IMR-90 (cell line): ENCODE measurements at regions not wholly inside any gene's neighbourhood (a gene's known extent, or its start where the extent isn't known, plus 50 kb on each side); places are given as distances from the start of the nearest gene placed in this dataset.

Experiments used
- ATAC-seq: fragments of 200-7000 bp; cut with Tn5 transposase; 2 replicates; pipeline ENCODE4 v1.9.1; 2020; ENCODE audit warnings: low read depth, mild to moderate bottlenecking, moderate library complexity
- BruUV-seq: library from RNA; stranded (reverse); fragments of 400-500 nt; replicated peaks from 2 replicates; lab custom pipeline; 2021; lab: Mats Ljungman, UMichigan
- CTCF ChIA-PET: fragments of 300-600 bp; formaldehyde crosslinking; extraction: SDS; loops from one replicate; lab custom pipeline; 2021; ENCODE audit warnings: antibody characterized with exemption; lab: Yijun Ruan, JAX
- POLR2A ChIA-PET: fragments of 300-600 bp; sonication (Branson Sonifier 250); formaldehyde crosslinking; loops from one replicate; lab custom pipeline; 2022; ENCODE audit warnings: antibody characterized with exemption; ENCODE audit not compliant: unreplicated experiment; lab: Charles Lee
- DNase-seq: peaks from one replicate; pipeline ENCODE4 v3.0.0; 2013
- H2AFZ ChIP-seq: replicated peaks from 2 replicates; pipeline ENCODE3; 2013; ENCODE audit warnings: low read length, mild to moderate bottlenecking; ENCODE audit not compliant: poor library complexity
- H2AK5ac ChIP-seq: 2 replicates; pipeline ENCODE4 v1.6.1; 2013; ENCODE audit warnings: low read depth, low read length, inconsistent platforms
- H2AK9ac ChIP-seq: replicated peaks from 2 replicates; pipeline ENCODE3; 2013; ENCODE audit warnings: mild to moderate bottlenecking, low read depth, low read length, moderate library complexity; ENCODE audit not compliant: poor library complexity
- H2BK120ac ChIP-seq: 2 replicates; pipeline ENCODE4 v1.6.1; 2013; ENCODE audit warnings: low read depth, low read length, inconsistent platforms
- H2BK15ac ChIP-seq: 3 replicates; pipeline ENCODE4 v1.6.1; 2013; ENCODE audit warnings: low read depth, low read length, inconsistent platforms
- H2BK20ac ChIP-seq: 2 replicates; pipeline ENCODE4 v1.6.1; 2013; ENCODE audit warnings: low read depth, mild to moderate bottlenecking, inconsistent platforms, low read length, moderate library complexity
- H2BK5ac ChIP-seq: 2 replicates; pipeline ENCODE4 v1.6.1; 2013; ENCODE audit warnings: mild to moderate bottlenecking, low read depth, low read length, inconsistent platforms; ENCODE audit not compliant: poor library complexity, severe bottlenecking
- H3K14ac ChIP-seq: replicated peaks from 2 replicates; pipeline ENCODE4 v1.6.1; 2013; ENCODE audit warnings: low read depth, low read length, inconsistent platforms
- H3K18ac ChIP-seq: 2 replicates; pipeline ENCODE4 v1.6.1; 2013; ENCODE audit warnings: low read depth, low read length, control low read depth
- H3K23ac ChIP-seq: 2 replicates; pipeline ENCODE4 v1.6.1; 2013; ENCODE audit warnings: low read depth, low read length, inconsistent platforms
- H3K27ac ChIP-seq: 2 replicates; pipeline ENCODE4 v1.5.1; 2013; ENCODE audit warnings: mild to moderate bottlenecking, control low read depth, low read length; ENCODE audit not compliant: insufficient read depth
- H3K27me3 ChIP-seq: 2 replicates; pipeline ENCODE4 v1.6.1; 2013; ENCODE audit warnings: low read length; ENCODE audit not compliant: control insufficient read depth, insufficient read depth
- H3K36me3 ChIP-seq: 2 replicates; pipeline ENCODE4 v1.6.1; 2013; ENCODE audit warnings: low read length, mixed read lengths; ENCODE audit not compliant: control insufficient read depth, insufficient read depth
- H3K4ac ChIP-seq: 2 replicates; pipeline ENCODE4 v1.6.1; 2013; ENCODE audit warnings: low read depth, low read length, inconsistent platforms
- H3K4me1 ChIP-seq: 2 replicates; pipeline ENCODE4 v1.6.1; 2013; ENCODE audit warnings: low read length, mixed read lengths; ENCODE audit not compliant: control insufficient read depth, insufficient read depth
- H3K4me2 ChIP-seq: 2 replicates; pipeline ENCODE4 v1.6.1; 2013; ENCODE audit warnings: low read depth, mild to moderate bottlenecking, control low read depth, low read length, moderate library complexity
- H3K4me3 ChIP-seq: 2 replicates; pipeline ENCODE4 v1.5.1; 2013; ENCODE audit warnings: low read depth, mild to moderate bottlenecking, control low read depth, low read length, moderate library complexity; ENCODE audit not compliant: insufficient read depth
- H3K56ac ChIP-seq: 2 replicates; pipeline ENCODE4 v1.6.1; 2013; ENCODE audit warnings: low read length, inconsistent platforms; ENCODE audit not compliant: insufficient read depth; ENCODE audit errors: extremely low read depth
- H3K79me1 ChIP-seq, 2 experiments: 2 replicates each; pipeline ENCODE4 v1.6.1; 2013; ENCODE audit warnings: low read length in 2 of 2, inconsistent platforms in 1 of 2, low read depth in 1 of 2
- H3K9ac ChIP-seq: 2 replicates; pipeline ENCODE4 v1.6.1; 2013; ENCODE audit warnings: low read depth, low read length, control low read depth
- H3K9me1 ChIP-seq: 2 replicates; pipeline ENCODE4 v1.6.1; 2013; ENCODE audit warnings: low read length, inconsistent platforms; ENCODE audit not compliant: insufficient read depth
- H3K9me3 ChIP-seq: 2 replicates; pipeline ENCODE4 v1.6.1; 2013; ENCODE audit warnings: low read length; ENCODE audit not compliant: control insufficient read depth, insufficient read depth
- H4K20me1 ChIP-seq: 2 replicates; pipeline ENCODE4 v1.6.1; 2013; ENCODE audit warnings: low read length, inconsistent platforms; ENCODE audit not compliant: insufficient read depth
- H4K5ac ChIP-seq: 2 replicates; pipeline ENCODE4 v1.6.1; 2013; ENCODE audit warnings: mild to moderate bottlenecking, low read depth, low read length, control low read depth
- H4K8ac ChIP-seq, 2 experiments: 2 replicates each; pipeline ENCODE4 v1.6.1; 2013; ENCODE audit warnings: low read depth in 2 of 2, low read length in 2 of 2, control low read depth in 1 of 2, inconsistent platforms in 1 of 2
- H4K91ac ChIP-seq: 2 replicates; pipeline ENCODE4 v1.6.1; 2013; ENCODE audit warnings: low read depth, low read length, inconsistent platforms; ENCODE audit not compliant: insufficient read depth
- CHD1 ChIP-seq: IDR thresholded peaks from 2 replicates; pipeline ENCODE4 v1.6.1; 2012; ENCODE audit warnings: low read depth, low read length, improper control_type of control experiment
- FOS ChIP-seq: fragments of 150-350 bp; IDR thresholded peaks from 2 replicates; pipeline ENCODE4 v1.6.1; 2016; ENCODE audit warnings: low read depth, low read length
- MXI1 ChIP-seq: IDR thresholded peaks from 2 replicates; pipeline ENCODE4 v1.6.1; 2012; ENCODE audit warnings: low read depth, mild to moderate bottlenecking, low read length, moderate library complexity, borderline replicate concordance
- RCOR1 ChIP-seq: IDR thresholded peaks from 2 replicates; pipeline ENCODE4 v1.6.1; 2012; ENCODE audit warnings: mild to moderate bottlenecking, low read length, improper control_type of control experiment; ENCODE audit not compliant: insufficient replicate concordance
- RFX5 ChIP-seq: IDR thresholded peaks from 2 replicates; pipeline ENCODE4 v1.8.0; 2012; ENCODE audit warnings: low read depth, mild to moderate bottlenecking, low read length, moderate library complexity
- WGBS, 2 experiments: methylation state at CpG; one replicate each; pipeline versions ENCODE4 v1.1.5 to v1.1.7; 2013; ENCODE audit warnings: missing lambda C conversion rate in 2 of 2; ENCODE audit not compliant: insufficient read length in 1 of 2; ENCODE audit errors: extremely low coverage in 2 of 2; 5-methylcytosine and 5-hydroxymethylcytosine counted together
- dilution Hi-C: fragments of 300-500 bp; cut with HindIII; formaldehyde crosslinking; loops from one replicate; pipeline ENCODE4 v1.14.3; 2018; ENCODE audit warnings: low sequenced_read_pairs; ENCODE audit not compliant: unreplicated experiment
- in situ Hi-C: fragments of 300-500 bp; cut with MboI; formaldehyde crosslinking; loops from 3 replicates; pipeline ENCODE4 v1.14.3; 2019; ENCODE audit warnings: low sequenced_read_pairs, inconsistent platforms, mixed read lengths
- intact Hi-C: fragments of 100-400 bp; cut with micrococcal nuclease; formaldehyde crosslinking; loops from 2 replicates; pipeline ENCODE4 v1.10.0; 2022
- TF ChIP-seq, protein P1 (sequence below): conservative IDR thresholded peaks from 2 replicates; pipeline ENCODE4 v1.5.1; 2012; ENCODE audit warnings: mild to moderate bottlenecking, low read depth, low read length, improper control_type of control experiment
- TF ChIP-seq, protein P2 (sequence below): fragments of 150-350 bp; IDR thresholded peaks from 2 replicates; pipeline ENCODE4 v1.6.1; 2017; ENCODE audit warnings: mild to moderate bottlenecking, antibody characterized with exemption, low read length, low read depth

DNA sequence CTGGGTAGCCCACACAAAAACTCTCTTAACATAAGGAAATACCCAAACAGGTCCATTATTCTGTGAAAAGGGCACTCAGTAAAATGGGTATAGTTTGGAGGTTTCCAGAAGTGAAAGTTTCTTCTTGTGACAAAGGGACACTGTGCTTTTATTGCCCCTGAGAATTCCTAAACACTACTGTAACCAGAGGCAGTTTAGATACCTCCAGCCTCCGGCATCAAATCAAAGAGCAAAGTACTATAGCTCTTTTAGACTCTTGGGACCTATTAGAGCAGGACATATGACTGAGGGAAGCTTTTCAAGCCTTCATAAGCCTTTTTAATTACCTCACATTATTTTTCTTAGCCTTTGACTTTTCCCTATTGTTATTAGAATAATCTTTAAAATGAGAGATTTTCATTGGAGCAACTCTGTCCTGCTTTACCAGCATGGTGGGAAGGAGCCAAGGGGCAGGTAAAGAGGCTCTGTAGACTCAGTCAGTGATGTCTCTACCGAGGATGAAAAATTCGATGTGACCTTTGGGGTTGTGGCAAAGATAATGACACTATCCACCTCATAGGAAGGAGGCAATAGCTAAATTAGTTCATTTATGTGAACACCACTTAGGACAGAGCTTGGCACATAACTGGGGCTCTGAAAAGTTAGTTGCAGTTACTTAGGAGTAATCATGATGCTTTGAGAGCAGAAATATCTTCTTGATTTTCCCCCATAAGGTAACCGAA lies 85.1 kb downstream of the IFNG start:
- H3K4ac ChIP-seq = no peak overlapping the region
- no CpG with 5 or more reads among the region's 4 CpGs for WGBS, 2 experiments
- H3K27me3 ChIP-seq = no peaks in the 10 kb centered on the region
- H2AFZ ChIP-seq = no peak overlapping the region
- H3K4me3 ChIP-seq = no peak overlapping the region
- no peaks in the 10 kb centered on the region for H3K79me1 ChIP-seq
- in situ Hi-C loops (no loop called here), dilution Hi-C loops (no loop called here), intact Hi-C loops (no loop called here)
- no peak overlapping the region for H2BK120ac ChIP-seq
- no peaks in the 10 kb centered on the region for H3K4me1 ChIP-seq
- ATAC-seq (no peak), DNase-seq (no peak)
- no peak overlapping the region for H3K14ac ChIP-seq
- TF ChIP-seq MXI1 = no peak
- TF ChIP-seq CHD1 = no peak
- no peak for TF ChIP-seq RCOR1
- TF ChIP-seq, protein P1, sequence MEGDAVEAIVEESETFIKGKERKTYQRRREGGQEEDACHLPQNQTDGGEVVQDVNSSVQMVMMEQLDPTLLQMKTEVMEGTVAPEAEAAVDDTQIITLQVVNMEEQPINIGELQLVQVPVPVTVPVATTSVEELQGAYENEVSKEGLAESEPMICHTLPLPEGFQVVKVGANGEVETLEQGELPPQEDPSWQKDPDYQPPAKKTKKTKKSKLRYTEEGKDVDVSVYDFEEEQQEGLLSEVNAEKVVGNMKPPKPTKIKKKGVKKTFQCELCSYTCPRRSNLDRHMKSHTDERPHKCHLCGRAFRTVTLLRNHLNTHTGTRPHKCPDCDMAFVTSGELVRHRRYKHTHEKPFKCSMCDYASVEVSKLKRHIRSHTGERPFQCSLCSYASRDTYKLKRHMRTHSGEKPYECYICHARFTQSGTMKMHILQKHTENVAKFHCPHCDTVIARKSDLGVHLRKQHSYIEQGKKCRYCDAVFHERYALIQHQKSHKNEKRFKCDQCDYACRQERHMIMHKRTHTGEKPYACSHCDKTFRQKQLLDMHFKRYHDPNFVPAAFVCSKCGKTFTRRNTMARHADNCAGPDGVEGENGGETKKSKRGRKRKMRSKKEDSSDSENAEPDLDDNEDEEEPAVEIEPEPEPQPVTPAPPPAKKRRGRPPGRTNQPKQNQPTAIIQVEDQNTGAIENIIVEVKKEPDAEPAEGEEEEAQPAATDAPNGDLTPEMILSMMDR = no peak
- no peak for TF ChIP-seq RFX5
- TF ChIP-seq, protein P2, sequence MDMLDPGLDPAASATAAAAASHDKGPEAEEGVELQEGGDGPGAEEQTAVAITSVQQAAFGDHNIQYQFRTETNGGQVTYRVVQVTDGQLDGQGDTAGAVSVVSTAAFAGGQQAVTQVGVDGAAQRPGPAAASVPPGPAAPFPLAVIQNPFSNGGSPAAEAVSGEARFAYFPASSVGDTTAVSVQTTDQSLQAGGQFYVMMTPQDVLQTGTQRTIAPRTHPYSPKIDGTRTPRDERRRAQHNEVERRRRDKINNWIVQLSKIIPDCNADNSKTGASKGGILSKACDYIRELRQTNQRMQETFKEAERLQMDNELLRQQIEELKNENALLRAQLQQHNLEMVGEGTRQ = no peak
- no peak for TF ChIP-seq FOS
- no peak overlapping the region for H3K56ac ChIP-seq
- H2AK9ac ChIP-seq = no peak overlapping the region
- no peaks in the 10 kb centered on the region for H3K36me3 ChIP-seq
- no peak overlapping the region for H4K91ac ChIP-seq
- no peaks in the 10 kb centered on the region for H3K9me3 ChIP-seq
- H3K4me2 ChIP-seq = no peak overlapping the region
- no peaks in the 10 kb centered on the region for H3K9me1 ChIP-seq
- H3K9ac ChIP-seq = no peak overlapping the region
- no peak overlapping the region for H3K27ac ChIP-seq
- H4K20me1 ChIP-seq = no peaks in the 10 kb centered on the region
- BruUV-seq = no TSS peak
- POLR2A ChIA-PET = no interaction called here
- no peak overlapping the region for H3K18ac ChIP-seq
- no peak overlapping the region for H4K5ac ChIP-seq
- no peak overlapping the region for H2AK5ac ChIP-seq
- CTCF ChIA-PET = no interaction called here
- no peak overlapping the region for H2BK20ac ChIP-seq
- no peak overlapping the region for H2BK15ac ChIP-seq
- H3K23ac ChIP-seq = no peak overlapping the region
- no peak overlapping the region for H4K8ac ChIP-seq
- no peak overlapping the region for H2BK5ac ChIP-seq
